ENCODE measurements at regions not wholly inside any gene's neighbourhood (a gene's known extent, or its start where the extent isn't known, plus 50 kb on each side); places are given as distances from the start of the nearest gene placed in this dataset.

GRCh38 chrX:131895807-131896206 is 127.3 kb upstream of the STK26 start:
- no peak for DNase-seq
- TF ChIP-seq EP300 (IDR thresholded peaks at IDR 0.05; ENCODE audit: borderline replicate concordance in 1 of 2, low read depth in 1 of 2, low read length in 1 of 2) (no peak), EZH2phosphoT487 (IDR thresholded peaks at IDR 0.05; ENCODE audit: borderline replicate concordance, low read depth) (no peak), FOXM1 (IDR thresholded peaks at IDR 0.05; ENCODE audit: low read depth) (no peak), GABPA (IDR thresholded peaks at IDR 0.05; ENCODE audit: low read depth) (no peak)
- H3F3A ChIP-seq (replicated peaks; ENCODE audit: insufficient read depth): no peaks in the 10 kb centered on the region
- no peaks in the 10 kb centered on the region for H3K9me3 ChIP-seq
- no peaks in the 10 kb centered on the region for H3K4me1 ChIP-seq (ENCODE audit: control insufficient read depth in 1 of 2, insufficient read depth in 2 of 2, low read depth in 1 of 2, low read length in 1 of 2)
- H3K4me3 ChIP-seq (ENCODE audit: low read depth in 2 of 2, low read length in 1 of 2): no peak overlapping the region
- H3K9me2 ChIP-seq: no peaks in the 10 kb centered on the region
- no peak overlapping the region for H2AFZ ChIP-seq (ENCODE audit: low read depth)
- H4K20me1 ChIP-seq (ENCODE audit: insufficient read depth): no peaks in the 10 kb centered on the region
- no peaks in the 10 kb centered on the region for H3K36me3 ChIP-seq (replicated peaks in 1 of 2; ENCODE audit: control insufficient read depth in 1 of 2, insufficient read depth in 2 of 2, low read length in 1 of 2)
- H3K4me2 ChIP-seq: no peak overlapping the region
- H3K9ac ChIP-seq: no peak overlapping the region
- POLR2A ChIA-PET: no interaction called here
- no peaks in the 10 kb centered on the region for H3K27me3 ChIP-seq (ENCODE audit: insufficient read depth)
- 12% methylated on average over 2 of the region's 3 CpGs for WGBS (ENCODE audit: low lambda C conversion rate)
- no peak overlapping the region for H3K27ac ChIP-seq (ENCODE audit: low read depth in 2 of 2, low read length in 1 of 2)
- H3K79me2 ChIP-seq (ENCODE audit: insufficient read depth): no peaks in the 10 kb centered on the region
- CTCF ChIA-PET: no interaction called here

- Histone ChIP-seq H4K20me1 (ENCODE audit: insufficient read depth) (no peaks in the 10 kb centered on the region), H3K27ac (ENCODE audit: low read depth in 2 of 2, low read length in 1 of 2) (no peak overlapping the region), H3K4me1 (ENCODE audit: control insufficient read depth in 1 of 2, insufficient read depth in 2 of 2, low read depth in 1 of 2, low read length in 1 of 2) (no peaks in the 10 kb centered on the region), H3K9ac (no peak overlapping the region), H3F3A (replicated peaks; ENCODE audit: insufficient read depth) (no peaks in the 10 kb centered on the region), H3K27me3 (ENCODE audit: insufficient read depth) (no peaks in the 10 kb centered on the region), H3K4me3 (ENCODE audit: low read depth in 2 of 2, low read length in 1 of 2) (no peak overlapping the region), H3K9me2 (no peaks in the 10 kb centered on the region), H2AFZ (ENCODE audit: low read depth) (no peak overlapping the region), H3K79me2 (ENCODE audit: insufficient read depth) (no peaks in the 10 kb centered on the region), H3K9me3 (no peaks in the 10 kb centered on the region), H3K36me3 (replicated peaks in 1 of 2; ENCODE audit: control insufficient read depth in 1 of 2, insufficient read depth in 2 of 2, low read length in 1 of 2) (no peaks in the 10 kb centered on the region), H3K4me2 (no peak overlapping the region)
- ChIA-PET POLR2A (no interaction called here), CTCF (no interaction called here)
- TF ChIP-seq RXRA (IDR thresholded peaks at IDR 0.05; ENCODE audit: borderline replicate concordance, low read depth): no peak
- TF ChIP-seq SIN3A (IDR thresholded peaks at IDR 0.05; ENCODE audit: borderline replicate concordance, low read depth, low read length): no peak
- TF ChIP-seq USF2 (IDR thresholded peaks at IDR 0.05; ENCODE audit: borderline replicate concordance, low read depth, low read length): no peak
- TF ChIP-seq CTCF (IDR thresholded peaks at IDR 0.05): no peak
- TF ChIP-seq EP300 (IDR thresholded peaks at IDR 0.05; ENCODE audit: borderline replicate concordance in 1 of 2, low read depth in 1 of 2, low read length in 1 of 2): no peak
- no peak for TF ChIP-seq POLR2AphosphoS5 (IDR thresholded peaks at IDR 0.05; ENCODE audit: low read depth, low read length)
- no peak for TF ChIP-seq TCF12 (IDR thresholded peaks at IDR 0.05)
- no peak for TF ChIP-seq TAF1 (IDR thresholded peaks at IDR 0.05; ENCODE audit: borderline replicate concordance, low read depth, low read length)
- TF ChIP-seq MAX (IDR thresholded peaks at IDR 0.05; ENCODE audit: low read depth): no peak
- TF ChIP-seq JUND (IDR thresholded peaks at IDR 0.05): no peak
- TF ChIP-seq MEF2A (IDR thresholded peaks at IDR 0.05; ENCODE audit: borderline replicate concordance, low read depth): no peak
- no peak for DNase-seq
- 7% methylated on average over 1 of the region's 1 CpG for WGBS (ENCODE audit: low lambda C conversion rate)
Measured at GRCh38 chrX:131901546-131901945, 121.6 kb upstream of the STK26 start.

All from SK-N-SH (cell line).